Fibroblast of mammary gland (primary cell): ENCODE measurements at regions not wholly inside any gene's neighbourhood (a gene's known extent, or its start where the extent isn't known, plus 50 kb on each side); places are given as distances from the start of the nearest gene placed in this dataset.

Experiments
- DNase-seq: peaks from one replicate; pipeline ENCODE4 v3.0.0-alpha.2; 2010; ENCODE audit warnings: low read depth
- H3K4me3 ChIP-seq: 2 replicates; pipeline ENCODE4 v1.5.1; 2011; ENCODE audit warnings: low read depth, mild to moderate bottlenecking, low read length, moderate library complexity; ENCODE audit not compliant: control insufficient read depth
- CTCF ChIP-seq: conservative IDR thresholded peaks from 2 replicates; pipeline ENCODE4 v1.5.1; 2011; ENCODE audit warnings: low read depth, low read length, inconsistent platforms; ENCODE audit not compliant: control insufficient read depth, insufficient read depth

DNA sequence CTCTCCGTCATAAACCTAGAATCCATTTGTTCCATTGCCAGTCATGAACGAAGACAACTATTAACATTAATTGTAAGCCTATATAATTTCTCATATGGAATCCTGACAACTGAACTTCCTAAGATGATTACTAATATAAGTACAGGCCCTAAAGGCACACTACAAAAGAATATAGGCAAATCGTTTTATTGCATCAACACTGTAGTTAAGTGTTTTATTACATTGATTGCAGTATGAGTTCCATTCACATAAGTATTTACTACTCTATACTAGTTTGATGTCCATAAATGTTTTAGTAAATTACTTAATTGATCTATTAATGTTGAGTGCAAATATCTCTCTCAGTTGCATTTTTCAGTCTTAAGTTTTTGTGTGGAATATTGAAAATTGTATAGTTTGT, 113.1 kb upstream of the SEMA3C start:
- no peak for DNase-seq
- no peak overlapping the region for H3K4me3 ChIP-seq
- TF ChIP-seq CTCF = no peak

DNA sequence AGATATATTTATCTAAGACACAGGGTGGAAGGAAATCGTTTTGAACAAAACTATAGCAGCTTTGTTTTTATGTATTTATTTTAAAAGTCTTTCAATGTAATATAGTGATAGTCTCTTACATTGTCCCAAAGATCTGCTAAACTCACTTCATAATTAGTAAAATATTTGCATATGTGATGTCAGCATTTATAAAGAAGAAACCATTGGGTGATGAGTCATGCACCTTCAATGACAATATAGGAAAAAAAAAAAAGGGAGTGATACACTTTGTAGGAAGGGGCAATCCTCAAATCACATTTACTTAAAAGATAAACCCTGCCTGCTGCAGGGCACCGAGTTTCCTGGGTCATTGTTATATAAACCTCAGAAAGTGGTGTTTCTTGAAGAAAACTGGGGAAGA, 112.4 kb upstream of the SEMA3C start:
- no peak overlapping the region for H3K4me3 ChIP-seq
- peak; percentile 18 for DNase-seq
- TF ChIP-seq CTCF = no peak

GRCh38 chr7:81030472-81030871, 111.6 kb upstream of the SEMA3C start:
- no peak overlapping the region for H3K4me3 ChIP-seq
- no peak for DNase-seq
- TF ChIP-seq CTCF = no peak

GRCh38 chr7:81029511-81029910, 110.7 kb upstream of the SEMA3C start:
- DNase-seq = no peak
- H3K4me3 ChIP-seq = no peak overlapping the region
- no peak for TF ChIP-seq CTCF

DNA sequence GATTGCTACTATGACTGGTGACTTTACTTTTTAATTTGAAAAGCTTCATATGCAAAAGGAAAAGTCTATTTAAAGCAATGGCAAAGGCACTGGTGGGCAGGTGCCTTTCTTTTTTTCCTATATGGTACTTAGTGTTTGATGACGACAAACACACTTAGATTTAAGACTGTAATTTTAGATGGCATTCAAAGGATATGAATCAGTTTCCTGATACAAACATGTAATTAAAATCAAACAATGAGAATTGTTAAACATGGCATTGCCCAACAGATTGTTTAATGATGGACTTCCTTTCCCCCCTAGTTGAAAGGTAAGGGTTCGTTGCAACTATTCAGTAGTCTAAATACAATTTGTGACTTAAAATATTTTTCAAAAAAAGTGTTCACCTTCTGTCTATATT, 106.5 kb upstream of the SEMA3C start:
- no peak for DNase-seq
- H3K4me3 ChIP-seq = no peak overlapping the region
- no peak for TF ChIP-seq CTCF

- DNase-seq = no peak
- no peak overlapping the region for H3K4me3 ChIP-seq
- TF ChIP-seq CTCF = no peak
Observed at GRCh38 chr7:81014908-81015307, 96.1 kb upstream of the SEMA3C start.

GRCh38 chr7:81014266-81014665, 95.4 kb upstream of the SEMA3C start:
- peak; percentile 70 for DNase-seq
- H3K4me3 ChIP-seq = no peak overlapping the region
- TF ChIP-seq CTCF = no peak
